ENCODE measurements at regions not wholly inside any gene's neighbourhood (a gene's known extent, or its start where the extent isn't known, plus 50 kb on each side); places are given as distances from the start of the nearest gene placed in this dataset.

DNA sequence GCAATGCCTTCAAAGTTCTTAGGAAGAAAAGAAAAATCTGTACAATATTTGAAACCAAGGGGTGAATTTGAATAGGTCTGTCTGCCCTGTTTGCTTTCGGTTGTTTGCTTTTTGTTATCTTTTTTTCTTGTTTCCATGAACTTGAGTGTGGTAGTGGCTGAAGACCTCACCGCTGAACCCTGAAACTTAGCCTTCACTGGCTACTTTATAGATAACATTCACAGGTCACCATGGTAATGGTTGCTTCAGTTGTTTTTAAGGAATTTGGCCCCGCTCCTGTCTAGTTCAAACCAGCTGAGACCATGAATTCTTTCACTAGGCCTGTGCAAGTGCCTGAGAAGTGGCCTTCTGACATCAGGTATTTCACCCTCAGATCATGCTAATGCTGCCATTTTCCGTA, 137.0 kb upstream of the PMFBP1 start:
- TF ChIP-seq CEBPB (IDR thresholded peaks at IDR 0.05; ENCODE audit: low read depth, low read length) (no peak), EP300 (IDR thresholded peaks at IDR 0.05; ENCODE audit: borderline replicate concordance in 1 of 2, low read depth in 2 of 2, low read length in 2 of 2) (no peak), POLR2AphosphoS5 (IDR thresholded peaks at IDR 0.05; ENCODE audit: low read depth, low read length) (no peak), TBP (IDR thresholded peaks at IDR 0.05; ENCODE audit: low read depth, low read length) (no peak)
